ENCODE measurements at regions not wholly inside any gene's neighbourhood (a gene's known extent, or its start where the extent isn't known, plus 50 kb on each side); places are given as distances from the start of the nearest gene placed in this dataset.
"Not testable (repeated sequence)": the region's sequence is repeated elsewhere in the genome, so short reads cannot be mapped to it uniquely, and the experiment has no call there.

DNA sequence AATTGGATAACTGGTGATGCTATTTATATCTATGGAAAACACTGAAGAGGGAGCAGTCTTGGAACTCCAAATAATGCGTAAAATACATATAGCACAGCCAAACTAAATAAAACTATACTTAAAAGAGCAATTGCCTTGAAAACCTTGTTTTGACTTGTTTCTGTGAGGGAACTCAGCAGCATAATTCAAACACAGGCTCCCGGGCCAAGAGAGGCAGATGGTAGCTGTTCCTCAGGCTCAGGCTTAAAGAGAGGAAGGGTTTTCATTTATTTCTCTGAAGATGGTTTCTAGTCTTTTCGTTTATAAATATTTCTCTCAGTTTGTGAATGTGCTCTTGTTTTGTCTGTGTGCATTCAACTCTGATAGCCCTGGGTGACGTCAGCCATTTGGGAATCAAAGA, 82.4 kb downstream of the FANCF start:
- H3K4me3 Mint-ChIP-seq: no peak overlapping the region
- intact Hi-C loops (cut with micrococcal nuclease): no loop called here
- no peak overlapping the region for H3K27ac Mint-ChIP-seq
- ATAC-seq (ENCODE audit: low read depth): no peak
- H3K9me3 Mint-ChIP-seq: no peaks in the 10 kb centered on the region
- DNase-seq: no peak
- TF ChIP-seq, protein P1, sequence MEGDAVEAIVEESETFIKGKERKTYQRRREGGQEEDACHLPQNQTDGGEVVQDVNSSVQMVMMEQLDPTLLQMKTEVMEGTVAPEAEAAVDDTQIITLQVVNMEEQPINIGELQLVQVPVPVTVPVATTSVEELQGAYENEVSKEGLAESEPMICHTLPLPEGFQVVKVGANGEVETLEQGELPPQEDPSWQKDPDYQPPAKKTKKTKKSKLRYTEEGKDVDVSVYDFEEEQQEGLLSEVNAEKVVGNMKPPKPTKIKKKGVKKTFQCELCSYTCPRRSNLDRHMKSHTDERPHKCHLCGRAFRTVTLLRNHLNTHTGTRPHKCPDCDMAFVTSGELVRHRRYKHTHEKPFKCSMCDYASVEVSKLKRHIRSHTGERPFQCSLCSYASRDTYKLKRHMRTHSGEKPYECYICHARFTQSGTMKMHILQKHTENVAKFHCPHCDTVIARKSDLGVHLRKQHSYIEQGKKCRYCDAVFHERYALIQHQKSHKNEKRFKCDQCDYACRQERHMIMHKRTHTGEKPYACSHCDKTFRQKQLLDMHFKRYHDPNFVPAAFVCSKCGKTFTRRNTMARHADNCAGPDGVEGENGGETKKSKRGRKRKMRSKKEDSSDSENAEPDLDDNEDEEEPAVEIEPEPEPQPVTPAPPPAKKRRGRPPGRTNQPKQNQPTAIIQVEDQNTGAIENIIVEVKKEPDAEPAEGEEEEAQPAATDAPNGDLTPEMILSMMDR (IDR thresholded peaks at IDR 0.05): no peak
- no peaks in the 10 kb centered on the region for H3K36me3 Mint-ChIP-seq (ENCODE audit: low read depth)
- peaks cover 6% of the 10 kb centered on the region for H3K27me3 Mint-ChIP-seq
- H3K4me1 Mint-ChIP-seq: no peaks in the 10 kb centered on the region
- ChIA-PET CTCF (no interaction called here), POLR2A (no interaction called here)

DNA sequence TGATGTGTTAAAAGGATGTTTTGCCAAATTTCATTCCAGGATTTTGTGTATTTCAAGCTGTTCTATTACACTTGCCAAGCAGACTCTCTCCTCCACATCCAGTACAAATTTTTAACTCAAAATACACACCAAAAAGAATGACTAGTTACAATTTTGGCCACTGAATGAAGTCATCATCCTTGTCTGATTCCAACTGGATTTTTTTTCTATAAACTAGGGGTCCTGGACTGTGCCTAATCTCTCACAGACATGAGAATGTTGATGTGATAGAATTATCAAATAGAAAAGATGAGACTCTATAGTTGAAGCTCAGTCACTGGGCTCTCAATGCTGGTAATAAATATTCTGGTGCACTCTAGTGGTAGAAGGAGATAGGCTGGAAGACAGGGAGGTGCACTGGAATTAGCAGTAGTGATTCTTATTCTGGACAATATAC, 85.8 kb downstream of the FANCF start:
- POLR2A ChIA-PET: no interaction called here
- ATAC-seq (ENCODE audit: low read depth) (no peak), DNase-seq (no peak)
- TF ChIP-seq, protein P1 (IDR thresholded peaks at IDR 0.05): no peak
- no peak overlapping the region for H3K27ac Mint-ChIP-seq
- no peak overlapping the region for H3K4me3 Mint-ChIP-seq
- intact Hi-C loops (cut with micrococcal nuclease): no loop called here
- CTCF ChIA-PET: no interaction called here
- H3K27me3 Mint-ChIP-seq: peaks cover 2% of the 10 kb centered on the region
- H3K4me1 Mint-ChIP-seq: no peaks in the 10 kb centered on the region
- no peaks in the 10 kb centered on the region for H3K36me3 Mint-ChIP-seq (ENCODE audit: low read depth)
- no peaks in the 10 kb centered on the region for H3K9me3 Mint-ChIP-seq

DNA sequence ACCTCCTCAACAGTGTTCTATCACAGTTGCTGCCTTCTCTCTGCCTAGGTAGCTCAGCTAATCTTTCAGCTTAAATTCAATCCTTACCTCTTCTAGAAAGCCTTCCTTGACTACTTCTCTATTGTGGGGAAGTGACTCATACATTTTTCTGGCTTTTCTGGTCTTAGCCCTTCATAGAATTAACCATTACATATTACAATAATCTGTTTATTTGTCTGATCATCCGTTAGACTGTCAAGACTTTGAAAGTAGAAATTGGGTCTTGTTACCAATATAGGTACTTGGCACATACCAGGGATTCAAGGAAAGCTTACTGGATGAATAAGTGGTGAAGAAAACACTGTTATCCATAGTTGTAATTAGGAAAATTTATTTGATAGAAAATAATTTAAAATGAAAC, 89.6 kb downstream of the FANCF start:
- Mint-ChIP-seq H3K9me3 (no peaks in the 10 kb centered on the region), H3K27me3 (peaks cover 2% of the 10 kb centered on the region), H3K4me1 (no peaks in the 10 kb centered on the region), H3K27ac (no peak overlapping the region), H3K4me3 (no peak overlapping the region), H3K36me3 (ENCODE audit: low read depth) (no peaks in the 10 kb centered on the region)
- intact Hi-C loops (cut with micrococcal nuclease): no loop called here
- ChIA-PET CTCF (no interaction called here), POLR2A (no interaction called here)
- DNase-seq (no peak), ATAC-seq (ENCODE audit: low read depth) (no peak)
- TF ChIP-seq, protein P1 (IDR thresholded peaks at IDR 0.05): no peak

DNA sequence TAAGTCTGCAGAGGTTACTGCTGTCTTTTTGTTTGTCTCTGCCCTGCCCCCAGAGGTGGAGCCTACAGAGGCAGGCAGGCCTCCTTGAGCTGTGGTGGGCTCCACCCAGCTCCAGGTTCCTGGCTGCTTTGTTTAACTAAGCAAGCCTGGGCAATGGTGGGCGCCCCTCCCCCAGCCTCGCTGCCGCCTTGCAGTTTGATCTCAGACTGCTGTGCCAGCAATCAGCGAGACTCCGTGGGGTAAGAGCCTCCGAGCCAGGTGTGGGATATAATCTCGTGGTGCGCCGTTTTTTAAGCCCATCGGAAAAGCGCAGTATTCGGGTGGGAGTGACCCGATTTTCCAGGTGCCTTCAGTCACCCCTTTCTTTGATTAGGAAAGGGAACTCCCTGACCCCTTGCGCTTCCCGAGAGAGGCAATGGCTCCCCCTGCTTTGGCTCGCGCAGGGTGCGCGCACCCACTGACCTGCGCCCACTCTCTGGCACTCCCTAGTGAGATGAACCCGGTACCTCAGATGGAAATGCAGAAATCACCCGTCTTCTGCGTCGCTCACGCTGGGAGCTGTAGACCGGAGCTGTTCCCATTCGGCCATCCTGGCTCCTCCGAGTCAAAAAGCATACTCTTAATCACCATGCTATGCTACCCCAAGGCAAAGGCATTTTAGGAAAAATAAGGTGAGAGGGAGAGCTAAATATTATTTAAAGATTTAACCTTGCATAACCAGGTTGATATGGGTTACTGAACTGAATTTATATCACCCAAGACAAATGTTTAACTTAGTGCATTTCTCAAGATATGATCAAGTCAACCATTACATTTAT, 96.8 kb downstream of the FANCF start:
- POLR2A ChIA-PET; H3K4me1 Mint-ChIP-seq; ATAC-seq (ENCODE audit: low read depth); DNase-seq; intact Hi-C loops (cut with micrococcal nuclease); H3K9me3 Mint-ChIP-seq; H3K27me3 Mint-ChIP-seq; H3K36me3 Mint-ChIP-seq (ENCODE audit: low read depth); CTCF ChIA-PET; H3K27ac Mint-ChIP-seq; H3K4me3 Mint-ChIP-seq: not testable (repeated sequence)

DNA sequence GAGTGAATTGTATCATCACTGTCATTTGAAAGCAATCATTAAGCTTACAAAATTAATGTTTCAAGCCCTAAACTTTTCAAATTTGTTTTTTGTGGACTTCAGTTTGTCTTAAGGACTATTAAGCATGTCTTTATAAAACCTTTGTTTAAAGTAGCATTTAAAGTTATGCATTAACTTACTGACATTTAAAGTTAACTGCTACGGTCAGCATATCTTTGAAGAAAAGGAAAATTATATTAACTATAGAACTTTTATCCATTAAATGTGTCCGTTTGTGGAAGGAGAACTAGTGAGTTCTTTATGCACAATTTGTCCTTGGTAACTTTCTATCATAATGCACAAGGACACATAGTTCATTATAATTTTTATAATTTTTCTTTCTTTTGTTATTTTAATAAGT, 103.4 kb downstream of the FANCF start:
- ChIA-PET CTCF (no interaction called here), POLR2A (no interaction called here)
- intact Hi-C loops (cut with micrococcal nuclease): no loop called here
- no peak for ATAC-seq (ENCODE audit: low read depth)
- no peaks in the 10 kb centered on the region for H3K4me1 Mint-ChIP-seq
- TF ChIP-seq, protein P1 (IDR thresholded peaks at IDR 0.05): no peak
- H3K9me3 Mint-ChIP-seq: no peaks in the 10 kb centered on the region
- H3K4me3 Mint-ChIP-seq: no peak overlapping the region
- H3K27me3 Mint-ChIP-seq: no peaks in the 10 kb centered on the region
- H3K27ac Mint-ChIP-seq: no peak overlapping the region
- DNase-seq: no peak
- H3K36me3 Mint-ChIP-seq (ENCODE audit: low read depth): no peaks in the 10 kb centered on the region

DNA sequence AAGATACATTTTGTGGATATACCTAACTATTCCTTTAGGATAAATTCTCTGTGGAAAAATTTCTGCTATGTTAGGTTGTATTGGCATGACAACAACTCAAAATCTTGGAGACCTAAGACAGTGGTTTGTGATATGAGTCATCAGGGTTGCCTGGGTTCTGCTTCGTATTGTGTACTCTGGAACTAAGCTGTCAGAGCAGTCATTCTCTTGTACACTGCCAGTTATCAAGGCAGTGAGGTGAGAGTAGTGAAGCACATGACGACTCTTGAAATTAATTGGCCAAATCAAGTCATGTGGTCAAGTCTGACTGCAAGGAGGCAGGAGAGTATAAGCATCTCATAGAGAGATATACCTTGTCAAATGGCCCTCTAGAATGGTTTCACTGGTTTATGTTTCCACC, 104.4 kb downstream of the FANCF start:
- no peaks in the 10 kb centered on the region for H3K9me3 Mint-ChIP-seq
- intact Hi-C loops (cut with micrococcal nuclease): no loop called here
- CTCF ChIA-PET: no interaction called here

More for the DNA sequence above, 104.4 kb downstream of the FANCF start:
- ATAC-seq (ENCODE audit: low read depth) (no peak), DNase-seq (no peak)
- H3K27me3 Mint-ChIP-seq: no peaks in the 10 kb centered on the region
- no peaks in the 10 kb centered on the region for H3K4me1 Mint-ChIP-seq
- TF ChIP-seq, protein P1 (IDR thresholded peaks at IDR 0.05): no peak
- POLR2A ChIA-PET: no interaction called here
- no peak overlapping the region for H3K27ac Mint-ChIP-seq
- no peak overlapping the region for H3K4me3 Mint-ChIP-seq
- H3K36me3 Mint-ChIP-seq (ENCODE audit: low read depth): no peaks in the 10 kb centered on the region

Measured in activated B cell treated with CpG ODN at 0.5 μM for 24 hours (primary cell).